ENCODE measurements at regions not wholly inside any gene's neighbourhood (a gene's known extent, or its start where the extent isn't known, plus 50 kb on each side); places are given as distances from the start of the nearest gene placed in this dataset.

GRCh38 chr6:148671085-148671484, 75.7 kb upstream of the UST start:
- TF ChIP-seq CTCF (IDR thresholded peaks at IDR 0.05; ENCODE audit: low read depth, low read length, poor library complexity, severe bottlenecking), result no peak
- TF ChIP-seq EZH2phosphoT487 (IDR thresholded peaks at IDR 0.05; ENCODE audit: borderline replicate concordance, low read length), result no peak

All from DOHH2 (cell line).